Trophoblast cell (in vitro differentiated cells and primary cell): ENCODE measurements at regions not wholly inside any gene's neighbourhood (a gene's known extent, or its start where the extent isn't known, plus 50 kb on each side); places are given as distances from the start of the nearest gene placed in this dataset.

Source experiments
- DNase-seq, 2 donors: peaks; one replicate each; pipeline ENCODE4 v3.0.0-alpha.2; 2016
- H2AFZ ChIP-seq: 2 replicates; pipeline ENCODE4 v1.6.1; 2013; ENCODE audit warnings: low read length, moderate library complexity, mild to moderate bottlenecking; ENCODE audit not compliant: insufficient read depth, poor library complexity
- H2AK5ac ChIP-seq: 2 replicates; pipeline ENCODE4 v1.6.1; 2013; ENCODE audit warnings: mild to moderate bottlenecking, low read length
- H2BK120ac ChIP-seq: 2 replicates; pipeline ENCODE4 v1.6.1; 2013; ENCODE audit warnings: low read length, mild to moderate bottlenecking, moderate library complexity; ENCODE audit not compliant: insufficient read depth, poor library complexity
- H2BK12ac ChIP-seq: 2 replicates; pipeline ENCODE4 v1.6.1; 2013; ENCODE audit warnings: mild to moderate bottlenecking, low read length, moderate library complexity
- H2BK5ac ChIP-seq: 2 replicates; pipeline ENCODE4 v1.6.1; 2013; ENCODE audit warnings: low read length, low read depth, moderate library complexity, mild to moderate bottlenecking; ENCODE audit not compliant: poor library complexity
- H3K14ac ChIP-seq: 2 replicates; pipeline ENCODE4 v1.6.1; 2013; ENCODE audit warnings: mild to moderate bottlenecking, low read length
- H3K18ac ChIP-seq: 2 replicates; pipeline ENCODE4 v1.6.1; 2013; ENCODE audit warnings: mild to moderate bottlenecking, low read length
- H3K23ac ChIP-seq: 2 replicates; pipeline ENCODE4 v1.6.1; 2013; ENCODE audit warnings: low read length
- H3K27ac ChIP-seq: 2 replicates; pipeline ENCODE4 v1.5.1; 2013; ENCODE audit warnings: low read depth, mild to moderate bottlenecking, inconsistent platforms, low read length, moderate library complexity
- H3K27me3 ChIP-seq: 2 replicates; pipeline ENCODE4 v1.6.1; 2013; ENCODE audit warnings: inconsistent platforms, mild to moderate bottlenecking, low read length, moderate library complexity; ENCODE audit not compliant: insufficient read depth
- H3K36me3 ChIP-seq, 2 experiments: 1 replicate in 1 of 2; 2 replicates in 1 of 2; pipeline ENCODE4 v1.6.1; 2013; ENCODE audit warnings: low read length in 2 of 2, mild to moderate bottlenecking in 2 of 2, moderate library complexity in 1 of 2; ENCODE audit not compliant: insufficient read depth in 2 of 2, control insufficient read depth in 1 of 2
- H3K4ac ChIP-seq: 2 replicates; pipeline ENCODE4 v1.6.1; 2013; ENCODE audit warnings: low read depth, mild to moderate bottlenecking, low read length, moderate library complexity
- H3K4me1 ChIP-seq, 2 experiments: 1 replicate in 1 of 2; 2 replicates in 1 of 2; pipeline ENCODE4 v1.6.1; 2013; ENCODE audit warnings: low read length in 2 of 2, mild to moderate bottlenecking in 2 of 2, moderate library complexity in 1 of 2; ENCODE audit not compliant: insufficient read depth in 2 of 2, control insufficient read depth in 1 of 2
- H3K4me2 ChIP-seq: 2 replicates; pipeline ENCODE4 v1.6.1; 2013; ENCODE audit warnings: inconsistent platforms, mild to moderate bottlenecking, low read length, moderate library complexity
- H3K4me3 ChIP-seq: 2 replicates; pipeline ENCODE4 v1.5.1; 2013; ENCODE audit warnings: mild to moderate bottlenecking, low read depth, low read length, inconsistent platforms
- H3K79me1 ChIP-seq: one replicate; pipeline ENCODE4 v1.6.1; 2013; ENCODE audit warnings: low read length
- H3K79me2 ChIP-seq: 2 replicates; pipeline ENCODE4 v1.6.1; 2013; ENCODE audit warnings: low read length, mild to moderate bottlenecking; ENCODE audit not compliant: control insufficient read depth, insufficient read depth, poor library complexity
- H3K9ac ChIP-seq: 2 replicates; pipeline ENCODE4 v1.6.1; 2013; ENCODE audit warnings: mild to moderate bottlenecking, low read length
- H3K9me3 ChIP-seq: 2 replicates; pipeline ENCODE4 v1.6.1; 2013; ENCODE audit warnings: low read depth, mild to moderate bottlenecking, control low read depth, inconsistent platforms, low read length; ENCODE audit not compliant: insufficient read depth
- H4K12ac ChIP-seq: 2 replicates; pipeline ENCODE4 v1.6.1; 2013; ENCODE audit warnings: low read depth, mild to moderate bottlenecking, low read length, moderate library complexity
- H4K8ac ChIP-seq: 2 replicates; pipeline ENCODE4 v1.6.1; 2013; ENCODE audit warnings: low read depth, mild to moderate bottlenecking, low read length, moderate library complexity
- H4K91ac ChIP-seq: one replicate; pipeline ENCODE4 v1.6.1; 2013; ENCODE audit warnings: low read depth, mild to moderate bottlenecking, low read length, moderate library complexity
- WGBS: extraction: QIAGEN DNeasy Blood & Tissue Kit; methylation state at CpG from one replicate; pipeline ENCODE4 v1.1.7; 2013; ENCODE audit warnings: missing lambda C conversion rate; ENCODE audit not compliant: insufficient read length, insufficient coverage; ENCODE audit errors: extremely low coverage; 5-methylcytosine and 5-hydroxymethylcytosine counted together

- Histone ChIP-seq H2AK5ac (no peak overlapping the region), H3K27me3 (no peaks in the 10 kb centered on the region), H2BK5ac (no peak overlapping the region), H3K18ac (no peak overlapping the region), H3K79me2 (no peaks in the 10 kb centered on the region), H2AFZ (no peak overlapping the region), H4K12ac (no peak overlapping the region), H3K9me3 (peaks cover 3% of the 10 kb centered on the region), H4K8ac (no peak overlapping the region), H3K79me1 (no peaks in the 10 kb centered on the region), H3K36me3 (no peaks in the 10 kb centered on the region), H3K27ac (no peak overlapping the region), H3K4me1 (peaks cover 0 to 2% of the 10 kb centered on the region in 2 experiments), H3K14ac (no peak overlapping the region), H3K4ac (no peak overlapping the region), H3K9ac (no peak overlapping the region), H3K23ac (no peak overlapping the region), H3K4me3 (no peak overlapping the region), H3K4me2 (no peak overlapping the region), H4K91ac (no peak overlapping the region), H2BK12ac (no peak overlapping the region), H2BK120ac (no peak overlapping the region)
- DNase-seq: peak; percentile 66 to 81
- WGBS: no CpG with 5 or more reads among the region's 9 CpGs
Observed at GRCh38 chr4:184899261-184900134, 73.7 kb upstream of the ACSL1 start.

- H2BK12ac ChIP-seq: no peak overlapping the region
Observed at GRCh38 chr4:184900184-184900583, 74.4 kb upstream of the ACSL1 start.

GRCh38 chr4:184902550-184902949 is 76.8 kb upstream of the ACSL1 start:
- Histone ChIP-seq H3K4me2 (no peak overlapping the region), H3K4me3 (no peak overlapping the region), H3K36me3 (no peaks in the 10 kb centered on the region), H3K27ac (no peak overlapping the region), H3K79me1 (no peaks in the 10 kb centered on the region), H3K9me3 (peaks cover 3% of the 10 kb centered on the region), H3K14ac (no peak overlapping the region), H2AFZ (no peak overlapping the region), H3K4ac (no peak overlapping the region), H2BK12ac (no peak overlapping the region), H3K79me2 (no peaks in the 10 kb centered on the region), H3K9ac (no peak overlapping the region), H3K18ac (no peak overlapping the region), H2BK120ac (no peak overlapping the region), H3K27me3 (no peaks in the 10 kb centered on the region), H4K91ac (no peak overlapping the region), H2AK5ac (no peak overlapping the region), H4K12ac (no peak overlapping the region), H3K4me1 (no peaks in the 10 kb centered on the region), H2BK5ac (no peak overlapping the region), H4K8ac (no peak overlapping the region), H3K23ac (no peak overlapping the region)
- peak in 1 of 2 donors; percentile 41 for DNase-seq
- WGBS: no CpG with 5 or more reads among the region's 2 CpGs

More at GRCh38 chr4:184900184-184900583, 74.4 kb upstream of the ACSL1 start:
- no peak overlapping the region for H3K9ac ChIP-seq
- no peak overlapping the region for H4K12ac ChIP-seq
- no CpG with 5 or more reads among the region's 6 CpGs for WGBS
- H3K36me3 ChIP-seq: no peaks in the 10 kb centered on the region
- H3K4me3 ChIP-seq: no peak overlapping the region
- no peaks in the 10 kb centered on the region for H3K79me1 ChIP-seq
- H3K23ac ChIP-seq: no peak overlapping the region
- peaks cover 3% of the 10 kb centered on the region for H3K9me3 ChIP-seq
- no peak overlapping the region for H2BK120ac ChIP-seq
- H2AFZ ChIP-seq: no peak overlapping the region
- H3K27me3 ChIP-seq: no peaks in the 10 kb centered on the region
- H3K18ac ChIP-seq: no peak overlapping the region
- no peak overlapping the region for H2BK5ac ChIP-seq
- no peak overlapping the region for H3K4ac ChIP-seq
- no peak overlapping the region for H3K4me2 ChIP-seq
- no peak overlapping the region for H3K14ac ChIP-seq
- H4K8ac ChIP-seq: no peak overlapping the region
- H3K4me1 ChIP-seq: no peaks in the 10 kb centered on the region
- H3K79me2 ChIP-seq: no peaks in the 10 kb centered on the region
- peak; percentile 45 to 74 for DNase-seq
- no peak overlapping the region for H4K91ac ChIP-seq
- H3K27ac ChIP-seq: no peak overlapping the region
- H2AK5ac ChIP-seq: no peak overlapping the region

- H3K18ac ChIP-seq: no peak overlapping the region
- H2BK5ac ChIP-seq: no peak overlapping the region
- no peak for DNase-seq
- no peak overlapping the region for H4K12ac ChIP-seq
- H3K27ac ChIP-seq: no peak overlapping the region
- no peak overlapping the region for H4K91ac ChIP-seq
- H3K4me1 ChIP-seq: no peaks in the 10 kb centered on the region
- no peak overlapping the region for H2BK12ac ChIP-seq
- no peak overlapping the region for H2AK5ac ChIP-seq
- no peaks in the 10 kb centered on the region for H3K79me1 ChIP-seq
- H3K4me2 ChIP-seq: no peak overlapping the region
- no peak overlapping the region for H3K9ac ChIP-seq
- H2BK120ac ChIP-seq: no peak overlapping the region
- H2AFZ ChIP-seq: no peak overlapping the region
- no CpG with 5 or more reads among the region's 4 CpGs for WGBS
- H3K14ac ChIP-seq: no peak overlapping the region
- no peaks in the 10 kb centered on the region for H3K79me2 ChIP-seq
- no peak overlapping the region for H3K4ac ChIP-seq
- H3K27me3 ChIP-seq: no peaks in the 10 kb centered on the region
- no peak overlapping the region for H4K8ac ChIP-seq
- peaks cover 2% of the 10 kb centered on the region for H3K9me3 ChIP-seq
- H3K23ac ChIP-seq: no peak overlapping the region
- H3K4me3 ChIP-seq: no peak overlapping the region
- no peaks in the 10 kb centered on the region for H3K36me3 ChIP-seq
Observed at GRCh38 chr4:184906480-184907097, 80.8 kb upstream of the ACSL1 start.
